ENCODE measurements at regions not wholly inside any gene's neighbourhood (a gene's known extent, or its start where the extent isn't known, plus 50 kb on each side); places are given as distances from the start of the nearest gene placed in this dataset.
A peak's percentile ranks its signal among the peaks of the same experiment; 100 is the strongest.

DNA sequence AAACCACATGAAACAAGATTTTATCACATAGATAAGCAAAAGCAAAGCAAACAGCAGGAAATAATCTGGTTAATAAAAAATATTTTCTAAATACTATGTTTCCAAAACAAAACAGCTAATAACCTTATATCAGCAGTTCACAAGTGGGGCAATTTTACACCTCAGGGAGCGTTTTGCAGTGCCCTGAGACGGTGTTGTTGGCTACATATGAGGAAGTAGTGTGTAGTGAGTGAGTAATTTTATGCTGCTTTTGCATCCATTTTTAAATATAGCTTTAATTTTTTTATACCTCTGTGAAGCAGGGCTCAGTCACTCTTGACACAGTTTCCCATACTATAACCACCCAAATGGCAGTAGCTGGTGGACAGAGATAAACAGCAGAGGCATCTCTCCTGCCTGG lies 438.5 kb upstream of the B3GAT1 start:
- Histone ChIP-seq H3K27ac (no peak overlapping the region), H3K4me3 (no peak overlapping the region), H3K36me3 (no peaks in the 10 kb centered on the region), H3K9me3 (no peaks in the 10 kb centered on the region), H3K27me3 (no peaks in the 10 kb centered on the region), H3K4me1 (no peaks in the 10 kb centered on the region)
- intact Hi-C loops (cut with DNase I), result no loop called here
- DNase-seq (no peak), ATAC-seq (no peak)
- TF ChIP-seq, protein P1, sequence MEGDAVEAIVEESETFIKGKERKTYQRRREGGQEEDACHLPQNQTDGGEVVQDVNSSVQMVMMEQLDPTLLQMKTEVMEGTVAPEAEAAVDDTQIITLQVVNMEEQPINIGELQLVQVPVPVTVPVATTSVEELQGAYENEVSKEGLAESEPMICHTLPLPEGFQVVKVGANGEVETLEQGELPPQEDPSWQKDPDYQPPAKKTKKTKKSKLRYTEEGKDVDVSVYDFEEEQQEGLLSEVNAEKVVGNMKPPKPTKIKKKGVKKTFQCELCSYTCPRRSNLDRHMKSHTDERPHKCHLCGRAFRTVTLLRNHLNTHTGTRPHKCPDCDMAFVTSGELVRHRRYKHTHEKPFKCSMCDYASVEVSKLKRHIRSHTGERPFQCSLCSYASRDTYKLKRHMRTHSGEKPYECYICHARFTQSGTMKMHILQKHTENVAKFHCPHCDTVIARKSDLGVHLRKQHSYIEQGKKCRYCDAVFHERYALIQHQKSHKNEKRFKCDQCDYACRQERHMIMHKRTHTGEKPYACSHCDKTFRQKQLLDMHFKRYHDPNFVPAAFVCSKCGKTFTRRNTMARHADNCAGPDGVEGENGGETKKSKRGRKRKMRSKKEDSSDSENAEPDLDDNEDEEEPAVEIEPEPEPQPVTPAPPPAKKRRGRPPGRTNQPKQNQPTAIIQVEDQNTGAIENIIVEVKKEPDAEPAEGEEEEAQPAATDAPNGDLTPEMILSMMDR (IDR thresholded peaks at IDR 0.05), result no peak

DNA sequence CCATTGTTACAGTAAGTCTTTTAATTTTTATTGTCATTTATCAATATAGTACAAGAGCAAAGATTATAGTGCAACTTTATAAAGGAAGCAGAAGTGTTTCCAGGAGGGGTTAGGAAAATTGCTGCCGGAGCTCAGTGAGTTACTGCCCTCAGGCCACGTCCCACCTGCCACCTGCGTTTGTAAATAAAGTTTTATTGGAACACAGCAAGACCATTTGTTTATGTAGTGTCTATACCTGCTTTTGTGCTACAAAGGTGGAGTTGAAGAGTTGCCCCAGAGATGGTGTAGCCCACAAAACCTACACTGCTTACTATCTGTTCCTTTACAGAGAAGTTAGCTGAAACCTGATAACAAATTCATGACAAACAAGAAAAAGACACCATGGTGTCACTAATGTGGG lies 437.8 kb upstream of the B3GAT1 start:
- DNase-seq (no peak), ATAC-seq (no peak)
- H3K4me3 ChIP-seq, result no peak overlapping the region
- TF ChIP-seq, protein P1 (IDR thresholded peaks at IDR 0.05), result no peak
- intact Hi-C loops (cut with DNase I), result no loop called here
- no peak overlapping the region for H3K27ac ChIP-seq
- no peaks in the 10 kb centered on the region for H3K27me3 ChIP-seq
- no peaks in the 10 kb centered on the region for H3K36me3 ChIP-seq
- H3K9me3 ChIP-seq, result no peaks in the 10 kb centered on the region
- no peaks in the 10 kb centered on the region for H3K4me1 ChIP-seq

DNA sequence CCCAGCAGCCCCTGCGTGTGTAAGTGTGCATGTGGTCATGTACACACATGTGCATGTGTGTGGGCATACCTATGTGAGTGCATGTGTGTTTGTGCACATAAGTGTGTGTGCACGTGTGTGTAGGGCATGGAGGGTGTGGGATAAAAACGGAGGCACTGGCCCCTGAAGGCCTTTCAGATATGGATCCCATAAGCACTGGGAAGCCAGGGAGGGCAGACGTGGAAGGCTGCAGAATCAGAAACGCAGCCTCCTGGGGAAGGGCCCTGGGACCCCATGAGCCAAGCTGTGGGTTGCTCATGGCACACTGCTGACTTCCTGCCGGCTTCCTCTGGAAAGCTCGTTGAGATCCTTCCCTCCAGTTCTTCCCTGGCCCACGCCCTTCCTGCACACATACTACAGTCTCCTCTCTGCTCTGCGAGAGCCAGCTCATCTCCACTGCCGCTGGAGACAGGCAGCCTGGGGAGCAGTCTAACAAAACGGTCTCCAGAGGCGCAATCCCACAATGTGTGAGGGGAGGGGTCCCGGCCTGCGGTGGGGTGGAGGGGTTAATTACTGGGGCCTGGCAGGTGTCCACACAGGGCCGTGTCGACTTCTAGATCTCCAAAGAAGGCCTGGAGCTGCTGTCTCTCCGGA lies 435.2 kb upstream of the B3GAT1 start:
- Histone ChIP-seq H3K4me3 (no peak overlapping the region), H3K27me3 (peaks cover 3% of the 10 kb centered on the region), H3K36me3 (no peaks in the 10 kb centered on the region), H3K4me1 (no peaks in the 10 kb centered on the region), H3K9me3 (no peaks in the 10 kb centered on the region), H3K27ac (no peak overlapping the region)
- no peak for ATAC-seq
- TF ChIP-seq, protein P1 (IDR thresholded peaks at IDR 0.05), result no peak
- intact Hi-C loops (cut with DNase I), result no loop called here
- DNase-seq, result no peak

DNA sequence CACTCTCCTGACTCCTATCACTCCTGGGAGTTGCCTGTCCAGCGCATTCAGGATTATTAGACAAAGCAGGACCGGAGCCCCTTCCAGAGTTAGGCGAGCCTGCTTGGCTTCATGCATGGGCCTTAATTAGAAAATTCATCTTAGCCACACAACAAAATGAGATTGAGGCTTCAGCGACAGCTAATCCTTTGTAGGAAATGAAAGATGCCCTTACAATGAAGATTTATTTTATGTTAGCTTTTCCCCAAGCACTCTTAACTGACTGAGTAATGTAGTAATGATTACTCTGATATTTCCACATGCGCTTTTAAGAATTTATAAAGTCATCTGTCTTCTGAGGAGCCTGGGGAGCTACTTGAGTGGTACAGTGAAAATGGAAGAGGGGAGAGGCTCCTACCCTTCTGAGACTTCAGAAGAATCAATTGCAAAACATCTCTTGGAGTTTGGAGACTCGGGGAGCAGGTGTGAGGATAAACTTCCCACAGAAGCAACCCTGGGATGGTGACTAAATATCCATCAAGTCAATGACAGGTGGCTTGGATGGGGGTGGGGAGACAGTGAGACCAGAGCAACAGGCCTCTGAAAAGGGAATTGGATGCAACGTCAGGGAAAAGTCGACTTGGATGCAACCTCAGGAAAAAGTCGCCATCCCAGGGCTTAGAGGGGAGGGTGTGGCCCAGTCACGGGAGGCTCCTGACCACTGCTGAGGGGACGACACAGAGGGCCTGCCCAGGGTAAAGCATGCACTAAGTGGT lies 434.5 kb upstream of the B3GAT1 start:
- DNase-seq (no peak), ATAC-seq (no peak)
- Histone ChIP-seq H3K9me3 (no peaks in the 10 kb centered on the region), H3K36me3 (no peaks in the 10 kb centered on the region), H3K27me3 (peaks cover 10% of the 10 kb centered on the region), H3K27ac (no peak overlapping the region), H3K4me1 (no peaks in the 10 kb centered on the region), H3K4me3 (no peak overlapping the region)
- intact Hi-C loops (cut with DNase I), result no loop called here
- TF ChIP-seq, protein P1 (IDR thresholded peaks at IDR 0.05), result no peak

DNA sequence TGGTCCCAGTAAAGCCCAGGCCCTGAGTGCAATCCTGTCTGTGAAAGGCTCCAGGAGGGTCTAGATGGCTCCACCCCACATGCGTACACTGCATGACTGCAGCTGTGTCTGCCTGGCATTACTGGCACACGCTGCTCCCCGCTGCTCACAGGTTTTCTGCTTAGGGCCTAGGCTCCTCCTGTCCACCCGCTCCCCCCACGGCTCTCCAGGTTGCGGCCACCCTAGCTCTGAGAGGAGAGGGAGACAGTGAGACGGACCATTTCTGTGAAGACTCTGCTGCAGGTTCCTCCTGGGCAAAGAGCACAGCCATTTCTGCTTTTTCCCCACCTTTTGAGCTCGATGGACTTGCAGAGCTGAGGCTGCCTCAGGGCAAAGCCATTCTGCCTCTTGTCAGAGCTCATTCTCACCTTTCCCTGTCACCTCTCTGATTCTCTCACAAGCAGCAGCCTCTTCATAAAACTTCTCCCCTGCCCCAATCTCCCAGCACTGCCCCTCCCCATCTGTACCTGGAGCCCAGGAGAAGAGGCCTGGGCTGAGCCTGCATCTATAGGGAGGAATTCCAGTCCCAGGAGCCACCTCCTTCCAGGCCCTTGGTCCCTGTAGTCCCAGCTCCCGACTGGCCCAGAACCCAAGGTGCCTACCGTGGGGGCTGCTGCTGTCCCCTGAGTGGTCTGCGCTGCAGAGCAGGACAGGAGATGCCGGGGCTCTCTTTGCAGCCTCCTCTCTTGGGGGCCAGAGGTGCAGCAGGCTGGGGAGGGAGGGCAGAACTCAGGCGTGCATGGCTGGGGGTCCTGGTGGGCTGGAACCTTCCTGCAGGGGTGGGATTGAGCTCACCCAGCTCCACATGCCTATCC lies 433.7 kb upstream of the B3GAT1 start:
- no peaks in the 10 kb centered on the region for H3K4me1 ChIP-seq
- H3K27me3 ChIP-seq, result peaks cover 13% of the 10 kb centered on the region
- no peaks in the 10 kb centered on the region for H3K36me3 ChIP-seq
- DNase-seq (no peak), ATAC-seq (peak; percentile 12)
- H3K27ac ChIP-seq, result no peak overlapping the region
- TF ChIP-seq, protein P1 (IDR thresholded peaks at IDR 0.05), result no peak
- no peak overlapping the region for H3K4me3 ChIP-seq
- intact Hi-C loops (cut with DNase I), result no loop called here
- no peaks in the 10 kb centered on the region for H3K9me3 ChIP-seq

All from upper lobe of right lung (tissue), 1 donor.